ENCODE measurements at regions not wholly inside any gene's neighbourhood (a gene's known extent, or its start where the extent isn't known, plus 50 kb on each side); places are given as distances from the start of the nearest gene placed in this dataset.

DNA sequence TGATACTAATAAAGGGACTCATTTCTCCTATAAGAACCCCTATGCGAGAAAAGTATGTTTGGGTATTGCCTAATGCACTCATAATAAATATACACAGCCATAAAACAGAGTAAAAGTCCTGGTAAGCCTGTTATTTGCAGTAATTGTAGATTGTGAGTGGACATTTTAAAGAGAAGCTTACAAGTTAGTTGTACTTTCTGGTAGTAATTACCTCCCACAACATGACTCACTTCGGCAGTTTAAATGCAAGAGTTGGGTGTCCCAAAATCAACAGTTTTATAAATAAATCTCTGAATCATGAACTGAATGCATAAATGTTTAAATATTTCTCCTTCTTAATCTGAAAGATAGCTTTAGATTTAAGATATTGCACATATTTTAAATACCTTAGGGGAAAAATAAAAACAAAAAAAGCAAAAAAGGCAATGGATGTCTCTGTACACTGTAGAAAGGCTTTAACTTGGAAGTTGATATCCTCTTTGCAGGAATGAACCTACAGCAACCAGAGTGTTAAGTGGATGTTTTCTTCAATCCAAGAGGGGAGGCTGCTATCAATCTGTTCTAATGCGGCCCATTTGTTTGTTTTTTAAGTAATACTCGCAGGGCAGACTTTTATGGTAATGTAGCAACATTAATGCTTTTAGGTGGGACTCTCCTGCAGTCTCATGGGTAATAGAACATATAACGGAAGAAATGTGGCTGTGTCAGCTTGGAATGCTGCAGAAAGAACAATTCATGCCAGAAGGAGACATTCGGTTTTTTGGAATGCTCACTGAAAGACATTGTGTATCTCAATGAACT lies 57.3 kb upstream of the ZEB1 start:
- FAIRE-seq, result no peak
- no peak for DNase-seq (ENCODE audit: insufficient read length, low spot score)

DNA sequence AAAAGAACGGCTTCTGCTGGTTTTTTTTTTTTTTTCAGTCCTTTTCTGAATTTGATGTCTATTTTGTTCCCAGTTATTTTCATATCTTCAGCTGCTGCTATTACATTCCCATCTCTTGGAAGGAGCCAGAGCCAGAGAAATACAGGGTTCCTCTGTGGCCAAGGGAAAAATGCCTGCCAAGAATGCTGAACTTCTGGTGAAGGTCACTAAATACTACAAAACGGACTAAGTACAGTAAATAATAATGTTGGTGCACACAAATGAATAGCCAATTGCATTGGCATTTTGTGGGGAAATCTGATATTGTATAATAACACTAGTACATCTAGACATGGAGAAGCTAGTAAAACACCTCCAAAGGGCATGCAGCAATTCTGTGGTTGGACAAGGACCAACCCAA lies 56.3 kb upstream of the ZEB1 start:
- DNase-seq (ENCODE audit: insufficient read length, low spot score) (no peak), FAIRE-seq (no peak)

DNA sequence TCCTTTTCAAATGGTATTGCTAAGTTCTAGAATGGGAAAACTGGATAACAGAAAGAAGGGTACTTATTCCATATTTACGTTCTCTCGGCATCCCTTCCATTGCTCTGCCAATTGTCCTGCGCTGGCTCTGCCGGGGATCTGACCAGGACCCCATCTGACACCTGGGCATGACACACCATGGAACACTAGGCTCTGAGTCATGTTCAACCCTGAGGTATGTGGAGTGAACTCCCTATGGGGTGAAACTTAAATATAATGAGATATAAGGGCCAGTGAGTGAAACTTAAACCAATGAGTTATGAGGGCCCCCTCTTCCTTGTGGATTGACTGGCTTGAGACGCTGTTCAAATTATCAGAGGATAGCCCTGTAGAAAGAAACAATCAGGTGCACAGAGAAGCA lies 55.1 kb upstream of the ZEB1 start:
- DNase-seq (ENCODE audit: insufficient read length, low spot score) (no peak), FAIRE-seq (no peak)

DNA sequence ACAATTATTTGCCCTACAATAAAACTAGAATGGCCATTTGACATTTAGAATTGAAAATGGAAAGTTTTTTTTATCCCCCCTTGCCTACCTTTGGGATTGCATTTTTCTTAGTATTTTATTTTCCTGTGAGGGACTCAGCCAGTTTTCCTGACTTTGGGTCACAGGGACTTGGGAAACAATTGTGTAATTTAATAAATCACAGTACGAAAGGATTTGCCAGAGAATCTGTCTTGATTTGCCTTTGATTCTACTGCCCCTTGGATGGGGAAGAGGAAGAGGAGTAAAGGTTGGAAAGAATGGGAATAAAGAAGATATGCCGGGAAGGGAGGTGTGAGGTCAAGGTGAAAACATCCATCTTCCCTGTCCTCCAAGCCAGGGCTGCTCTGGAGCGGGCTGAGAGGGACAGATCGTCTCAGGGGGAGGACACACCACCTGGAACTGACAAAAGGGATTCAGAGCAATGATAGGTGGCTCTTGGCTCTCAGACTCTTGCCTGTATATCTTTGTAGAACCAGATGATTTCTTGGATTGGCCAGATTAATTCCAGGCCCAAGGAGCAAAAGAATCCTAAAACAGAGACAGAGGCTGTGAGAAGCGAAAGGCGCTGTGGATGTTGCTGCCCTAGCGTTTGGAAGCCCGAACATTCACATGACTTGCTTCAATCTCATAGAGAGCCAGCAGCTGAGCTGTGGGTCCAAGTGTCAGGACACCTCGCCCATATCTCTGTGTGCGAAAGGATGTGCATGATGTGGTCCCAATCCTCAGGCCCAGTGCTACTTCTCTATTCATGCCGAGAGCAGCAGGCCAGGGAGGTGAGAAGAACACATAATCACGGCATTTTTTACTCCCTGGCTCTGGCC lies 50.3 kb upstream of the ZEB1 start:
- FAIRE-seq, result no peak
- no peak for DNase-seq (ENCODE audit: insufficient read length, low spot score)

Measured in GM19239 (cell line).